ENCODE measurements at regions not wholly inside any gene's neighbourhood (a gene's known extent, or its start where the extent isn't known, plus 50 kb on each side); places are given as distances from the start of the nearest gene placed in this dataset.

DNA sequence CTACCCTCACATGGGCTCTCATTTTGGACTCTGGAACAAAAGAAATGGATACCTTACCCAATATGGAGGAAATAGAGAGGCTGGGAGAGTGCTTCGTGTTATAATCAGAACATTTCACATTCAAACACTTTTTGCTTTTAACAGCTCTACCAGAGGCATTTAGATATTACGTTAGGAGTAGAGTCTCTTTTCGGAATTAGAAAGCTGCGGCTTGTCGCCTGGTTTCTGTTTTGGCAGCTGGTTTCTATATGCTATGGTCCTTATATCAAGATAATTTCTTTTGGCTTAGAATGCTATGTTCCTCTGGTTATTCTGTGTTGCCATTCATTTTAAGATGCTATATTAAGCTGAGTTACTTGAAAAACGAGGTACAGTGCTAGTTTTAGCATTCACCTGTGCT is 392.8 kb upstream of the GALNT5 start:
- no peak for DNase-seq

- no peak for DNase-seq
Observed at GRCh38 chr2:156867201-156867600, 390.3 kb upstream of the GALNT5 start.

GRCh38 chr2:156874707-156875106 is 382.8 kb upstream of the GALNT5 start:
- DNase-seq: no peak

- no peak for DNase-seq
Observed at GRCh38 chr2:156883804-156884203, 373.7 kb upstream of the GALNT5 start.

DNA sequence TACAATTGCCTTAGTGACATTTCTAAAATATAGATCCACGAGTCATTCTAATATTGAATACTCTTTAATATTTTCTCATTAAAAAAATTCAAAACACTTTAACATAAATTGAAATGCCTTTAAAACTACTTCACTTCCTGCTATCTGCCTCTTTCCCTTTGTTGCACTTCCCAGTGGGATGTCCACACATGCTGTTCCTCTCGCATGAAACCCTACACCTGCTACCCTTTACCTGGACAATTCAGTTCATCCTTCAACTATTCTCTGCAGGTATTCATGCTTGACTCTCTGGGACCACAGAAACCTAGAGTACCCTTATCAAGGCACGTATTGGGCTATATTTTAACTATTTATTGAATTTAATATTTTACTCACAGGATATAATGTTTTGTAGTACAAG is 373.3 kb upstream of the GALNT5 start:
- DNase-seq: no peak

- DNase-seq: no peak
Observed at GRCh38 chr2:156890529-156891148, 366.9 kb upstream of the GALNT5 start.

DNA sequence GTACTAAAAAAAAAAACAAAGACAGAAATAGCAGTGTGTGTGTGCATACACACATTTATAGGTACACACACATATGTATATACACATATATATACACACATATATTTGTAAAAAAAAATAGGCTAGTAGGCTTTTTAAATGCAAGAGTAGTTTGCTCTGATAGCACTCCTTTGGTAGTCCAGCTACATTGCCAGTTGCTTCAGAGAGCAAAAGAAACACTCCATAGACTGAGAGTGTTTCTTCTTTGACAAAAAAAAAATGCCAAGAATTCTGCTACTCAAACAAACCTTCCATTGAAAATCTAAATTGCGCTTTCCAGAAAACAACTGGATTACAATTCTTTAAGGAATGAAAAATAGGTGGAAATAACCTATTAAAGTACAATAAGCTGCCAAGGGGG is 365.9 kb upstream of the GALNT5 start:
- no peak for DNase-seq

- peak; percentile 17 to 22 for DNase-seq
Observed at GRCh38 chr2:156892467-156893281, 364.8 kb upstream of the GALNT5 start.

- peak; percentile 25 to 38 for DNase-seq
Observed at GRCh38 chr2:156896294-156896693, 361.2 kb upstream of the GALNT5 start.

DNA sequence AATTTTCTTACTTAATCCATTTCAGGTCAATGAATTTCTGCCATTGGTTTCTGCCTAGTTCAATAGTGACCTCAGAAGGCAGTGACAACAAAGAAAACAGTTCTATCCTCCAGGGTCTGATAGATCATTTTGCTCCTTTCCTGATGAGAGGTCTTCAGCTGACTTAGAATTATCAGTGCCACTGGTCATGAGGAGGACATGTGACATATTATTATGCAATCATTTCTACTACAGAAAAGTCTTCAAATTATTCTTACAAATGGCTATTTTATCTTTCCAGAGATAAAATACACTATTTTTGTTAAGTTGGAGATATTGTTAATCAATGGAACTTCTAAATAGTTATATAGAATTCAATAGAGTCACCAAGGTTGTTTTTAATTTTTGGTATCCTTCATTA is 360.0 kb upstream of the GALNT5 start:
- no peak for DNase-seq

- DNase-seq: no peak
Observed at GRCh38 chr2:156901373-156902031, 356.0 kb upstream of the GALNT5 start.

DNA sequence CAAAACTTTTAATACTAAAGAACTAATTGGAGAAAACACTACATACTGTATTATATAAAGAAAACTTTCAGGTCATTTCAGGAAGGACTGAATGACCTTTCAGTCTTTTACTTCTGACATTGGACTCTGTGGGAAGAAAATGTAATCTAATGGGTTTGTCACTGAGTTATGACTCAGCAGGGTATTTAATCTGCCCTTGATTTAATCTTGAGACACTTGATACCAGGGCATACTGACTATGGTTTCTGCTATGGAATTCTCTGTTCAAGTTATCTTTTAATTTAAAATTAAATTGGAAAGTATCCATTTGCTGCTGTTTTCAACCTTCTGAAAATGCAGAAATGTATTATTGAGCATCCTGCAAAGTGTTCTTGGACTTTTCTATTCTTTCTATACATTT is 354.2 kb upstream of the GALNT5 start:
- no peak for DNase-seq

GRCh38 chr2:156907806-156908205 is 349.7 kb upstream of the GALNT5 start:
- no peak for DNase-seq

GRCh38 chr2:156908825-156909224 is 348.7 kb upstream of the GALNT5 start:
- DNase-seq: no peak

- DNase-seq: no peak
Observed at GRCh38 chr2:156909983-156910382, 347.5 kb upstream of the GALNT5 start.

DNA sequence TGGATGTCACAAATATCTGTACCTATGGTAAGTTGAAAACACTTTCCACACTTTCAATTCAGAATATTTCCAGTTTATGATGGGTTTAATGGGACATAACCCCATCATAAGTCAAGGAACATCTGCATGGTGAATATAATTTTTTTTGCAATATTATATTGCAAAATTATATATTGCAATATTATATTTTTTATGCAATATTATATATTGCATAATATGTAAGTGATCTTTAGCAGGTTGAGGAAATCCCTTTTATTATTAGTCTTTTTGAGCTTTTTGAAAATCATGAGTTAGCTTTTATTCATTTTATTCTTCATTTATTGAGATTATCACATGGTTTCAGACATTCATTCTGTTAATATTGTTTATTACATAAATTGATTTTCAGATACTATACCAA is 342.2 kb upstream of the GALNT5 start:
- DNase-seq: no peak

DNA sequence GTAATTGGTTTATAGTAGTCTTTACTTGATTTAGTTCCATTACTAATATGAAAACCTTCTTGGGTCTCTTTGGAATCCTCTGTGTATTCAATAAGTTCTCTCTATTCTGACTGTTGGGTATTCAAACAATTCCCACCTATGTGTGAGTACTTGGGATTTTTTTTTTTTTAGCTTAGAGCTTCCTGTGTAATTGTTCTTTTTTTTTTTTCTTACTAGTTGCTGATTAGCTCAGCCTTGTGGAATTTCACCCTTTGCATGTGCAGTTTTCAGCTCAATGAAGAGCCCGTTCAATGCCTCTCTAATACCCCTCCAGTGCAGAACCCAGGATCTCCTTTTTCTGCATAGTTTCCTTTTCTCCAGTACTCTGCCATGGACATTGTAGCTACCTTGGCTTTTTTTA is 339.1 kb upstream of the GALNT5 start:
- no peak for DNase-seq

DNA sequence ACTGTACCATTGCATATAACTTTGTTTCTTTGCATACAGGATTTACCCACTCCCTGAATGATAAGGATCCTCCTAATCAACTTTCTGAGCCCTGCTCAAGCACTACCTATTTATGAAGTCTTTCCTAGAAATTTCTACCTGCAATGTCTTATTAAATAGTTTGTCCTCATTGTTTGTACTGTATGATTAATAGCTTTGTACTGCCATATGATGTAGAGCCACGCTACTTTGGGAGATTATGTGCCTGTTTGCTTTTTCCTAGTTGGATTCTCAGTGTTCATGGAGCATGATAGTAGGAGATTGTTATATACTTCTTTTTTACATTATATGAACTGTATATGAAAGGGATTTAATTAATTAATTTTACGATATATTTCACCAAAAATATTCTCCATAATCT is 327.1 kb upstream of the GALNT5 start:
- DNase-seq: no peak

- DNase-seq: no peak
Observed at GRCh38 chr2:156933645-156934225, 323.8 kb upstream of the GALNT5 start.

GRCh38 chr2:156935616-156936015 is 321.9 kb upstream of the GALNT5 start:
- no peak for DNase-seq

DNA sequence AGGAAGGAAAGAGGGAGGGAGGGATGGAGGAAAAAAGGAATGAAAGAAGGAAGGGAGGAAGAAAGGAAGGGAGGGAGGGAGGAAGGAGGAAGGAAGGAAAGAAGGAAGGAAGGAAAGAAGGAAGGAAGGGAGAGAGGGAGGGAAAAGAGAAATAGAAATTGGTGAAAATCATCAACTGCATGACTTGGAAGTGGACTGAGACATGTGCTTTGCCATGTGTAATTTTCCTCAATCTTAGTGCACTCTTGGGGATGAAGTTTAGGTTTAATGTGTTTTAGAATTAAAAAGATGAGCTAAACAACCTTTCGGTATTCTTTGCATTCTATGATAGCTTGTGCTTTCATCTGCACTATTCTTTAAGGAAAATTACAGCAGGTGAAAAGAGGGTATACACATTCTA is 320.1 kb upstream of the GALNT5 start:
- no peak for DNase-seq

GRCh38 chr2:156944871-156945270 is 312.6 kb upstream of the GALNT5 start:
- no peak for DNase-seq

DNA sequence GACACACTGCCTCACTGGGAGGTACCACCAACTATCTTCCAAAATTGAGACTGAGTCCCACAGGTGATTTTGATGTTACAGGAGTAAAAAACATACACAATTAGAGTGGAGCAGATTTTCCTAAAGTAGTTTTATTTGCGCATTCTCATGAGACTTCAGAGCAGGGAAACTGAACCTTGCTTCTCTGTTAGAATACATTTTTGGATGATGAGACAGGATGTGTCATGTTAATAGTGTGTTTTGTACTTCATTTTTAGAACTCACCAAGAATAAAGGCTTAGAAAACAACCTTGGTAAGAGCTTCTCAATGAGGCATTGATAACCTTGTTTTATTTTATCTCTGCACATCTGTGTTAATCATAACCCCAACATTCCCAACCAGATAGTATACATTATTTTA is 310.2 kb upstream of the GALNT5 start:
- DNase-seq: no peak

- DNase-seq: no peak
Observed at GRCh38 chr2:156955701-156956100, 301.8 kb upstream of the GALNT5 start.
